RWPE2 (cell line): ENCODE measurements at regions not wholly inside any gene's neighbourhood (a gene's known extent, or its start where the extent isn't known, plus 50 kb on each side); places are given as distances from the start of the nearest gene placed in this dataset.

Experiments
- ATAC-seq: fragments of 200-7000 bp; cut with Tn5 transposase; 3 replicates; pipeline ENCODE4 v1.9.1; 2021; ENCODE audit warnings: low read depth
- DNase-seq: peaks from one replicate; pipeline ENCODE4 v3.0.0-alpha.2; 2020; ENCODE audit warnings: low spot score
- H3K27ac ChIP-seq: fragments of 450-650 bp; 2 replicates; pipeline ENCODE4 v1.5.1; 2017; ENCODE audit warnings: mild to moderate bottlenecking; ENCODE audit not compliant: poor library complexity, severe bottlenecking
- H3K27me3 ChIP-seq: fragments of 250-450 bp; sonication (Bioruptor Pico); 2 replicates; pipeline ENCODE4 v1.5.1; 2021; ENCODE audit warnings: mild to moderate bottlenecking, moderate library complexity; ENCODE audit not compliant: insufficient read depth, poor library complexity, severe bottlenecking
- H3K36me3 ChIP-seq: fragments of 250-450 bp; sonication (Bioruptor Pico); 2 replicates; pipeline ENCODE4 v1.5.1; 2020; ENCODE audit warnings: low read depth, mild to moderate bottlenecking, moderate library complexity
- H3K4me1 ChIP-seq: fragments of 250-450 bp; sonication (Bioruptor Pico); 2 replicates; pipeline ENCODE4 v1.5.1; 2021; ENCODE audit warnings: mild to moderate bottlenecking, moderate library complexity; ENCODE audit not compliant: insufficient read depth, poor library complexity, severe bottlenecking
- H3K4me3 ChIP-seq: fragments of 250-450 bp; sonication (Bioruptor Pico); 2 replicates; pipeline ENCODE4 v1.5.1; 2021; ENCODE audit warnings: mild to moderate bottlenecking, moderate library complexity; ENCODE audit not compliant: severe bottlenecking
- H3K9me3 ChIP-seq: fragments of 250-450 bp; sonication (Bioruptor Pico); 2 replicates; pipeline ENCODE4 v1.5.1; 2021; ENCODE audit warnings: mild to moderate bottlenecking, moderate library complexity; ENCODE audit not compliant: severe bottlenecking
- CTCF ChIP-seq: fragments of 450-650 bp; IDR thresholded peaks from one replicate; pipeline ENCODE4 v1.5.1; 2017; ENCODE audit warnings: mild to moderate bottlenecking, moderate library complexity; ENCODE audit not compliant: poor library complexity, severe bottlenecking

- H3K9me3 ChIP-seq: no peaks in the 10 kb centered on the region
- DNase-seq: no peak
- H3K36me3 ChIP-seq: no peaks in the 10 kb centered on the region
- no peak overlapping the region for H3K4me3 ChIP-seq
- H3K27ac ChIP-seq: no peak overlapping the region
- no peak for TF ChIP-seq CTCF
- no peak for ATAC-seq
- H3K4me1 ChIP-seq: no peaks in the 10 kb centered on the region
- peaks cover 13% of the 10 kb centered on the region for H3K27me3 ChIP-seq
Measured at GRCh38 chr1:90564164-90564563, 152.9 kb downstream of the BARHL2 start.

- no peak for ATAC-seq
- no peaks in the 10 kb centered on the region for H3K36me3 ChIP-seq
- no peaks in the 10 kb centered on the region for H3K9me3 ChIP-seq
- no peaks in the 10 kb centered on the region for H3K4me1 ChIP-seq
- DNase-seq: no peak
- TF ChIP-seq CTCF: no peak
- peaks cover 13% of the 10 kb centered on the region for H3K27me3 ChIP-seq
- no peak overlapping the region for H3K4me3 ChIP-seq
- no peak overlapping the region for H3K27ac ChIP-seq
Measured at GRCh38 chr1:90562892-90563291, 154.2 kb downstream of the BARHL2 start.

- Histone ChIP-seq H3K9me3 (no peaks in the 10 kb centered on the region), H3K27me3 (peaks cover 8% of the 10 kb centered on the region), H3K27ac (no peak overlapping the region), H3K4me1 (no peaks in the 10 kb centered on the region), H3K36me3 (no peaks in the 10 kb centered on the region), H3K4me3 (no peak overlapping the region)
- no peak for TF ChIP-seq CTCF
- ATAC-seq (no peak), DNase-seq (no peak)
Measured at GRCh38 chr1:90561911-90562310, 155.2 kb downstream of the BARHL2 start.

GRCh38 chr1:90561103-90561783 lies 155.9 kb downstream of the BARHL2 start:
- no peaks in the 10 kb centered on the region for H3K9me3 ChIP-seq
- no peak for TF ChIP-seq CTCF
- peaks cover 5% of the 10 kb centered on the region for H3K27me3 ChIP-seq
- no peak overlapping the region for H3K4me3 ChIP-seq
- no peaks in the 10 kb centered on the region for H3K36me3 ChIP-seq
- H3K27ac ChIP-seq: no peak overlapping the region
- H3K4me1 ChIP-seq: no peaks in the 10 kb centered on the region
- DNase-seq: no peak
- no peak for ATAC-seq

- DNase-seq (no peak), ATAC-seq (no peak)
- Histone ChIP-seq H3K27ac (no peak overlapping the region), H3K9me3 (no peaks in the 10 kb centered on the region), H3K4me3 (no peak overlapping the region), H3K36me3 (no peaks in the 10 kb centered on the region), H3K27me3 (peaks cover 3% of the 10 kb centered on the region), H3K4me1 (no peaks in the 10 kb centered on the region)
- TF ChIP-seq CTCF: no peak
Measured at GRCh38 chr1:90558754-90559378, 158.2 kb downstream of the BARHL2 start.
